ENCODE measurements at regions not wholly inside any gene's neighbourhood (a gene's known extent, or its start where the extent isn't known, plus 50 kb on each side); places are given as distances from the start of the nearest gene placed in this dataset.

DNA sequence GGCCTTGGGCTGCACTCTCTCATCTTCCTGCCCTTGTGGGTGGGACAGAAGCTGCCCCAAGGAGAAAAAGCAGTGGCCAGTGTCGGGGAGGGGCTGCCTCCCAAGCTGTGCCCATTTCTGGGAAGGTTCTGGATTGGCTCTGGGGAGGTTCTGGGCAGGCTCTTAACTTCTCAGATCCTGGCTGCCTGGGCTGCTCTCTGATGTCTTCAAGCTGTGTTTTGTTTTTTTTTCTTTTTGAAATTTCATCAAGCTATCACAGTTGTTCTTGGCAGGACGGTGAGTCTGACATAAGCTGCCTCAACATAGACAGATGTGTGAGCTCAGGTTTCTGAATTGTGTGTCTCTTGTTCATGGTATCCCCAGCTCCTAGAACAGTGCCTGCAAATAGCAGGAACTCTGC lies 1032.0 kb downstream of the BRD1 start:
- no peak for TF ChIP-seq CTCF (conservative IDR thresholded peaks at IDR 0.05)
- Mint-ChIP-seq H3K36me3 (ENCODE audit: low read depth) (no peaks in the 10 kb centered on the region), H3K27ac (ENCODE audit: unreplicated experiment) (no peak overlapping the region), H3K27me3 (ENCODE audit: low read depth) (no peaks in the 10 kb centered on the region), H3K4me1 (peaks cover 6% of the 10 kb centered on the region), H3K9me3 (peaks cover 3% of the 10 kb centered on the region), H3K4me3 (no peak overlapping the region)
- DNase-seq (ENCODE audit: low read depth, low spot score) = no peak

DNA sequence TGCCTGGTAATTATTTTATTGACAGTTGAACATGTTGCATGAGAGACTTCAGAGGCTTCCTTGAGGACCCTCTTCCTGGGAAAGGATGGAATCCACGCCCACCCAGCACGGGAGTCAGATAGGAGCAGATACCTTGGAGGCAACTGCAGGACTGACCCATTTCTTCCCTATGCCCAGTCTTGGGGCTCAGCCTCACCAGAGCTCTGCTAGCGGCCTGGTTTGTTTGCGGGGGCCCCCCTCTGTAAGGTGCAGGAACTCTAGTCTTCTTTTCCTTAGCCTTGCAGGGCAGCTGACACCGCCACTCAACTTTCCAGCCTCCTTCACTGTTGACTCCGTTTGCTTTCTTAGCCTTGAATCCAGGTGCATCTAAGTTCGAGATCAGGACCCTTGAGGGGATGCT lies 1032.8 kb downstream of the BRD1 start:
- no peak overlapping the region for H3K4me3 Mint-ChIP-seq
- H3K27me3 Mint-ChIP-seq (ENCODE audit: low read depth) = no peaks in the 10 kb centered on the region
- H3K4me1 Mint-ChIP-seq = peaks cover 6% of the 10 kb centered on the region
- no peak for DNase-seq (ENCODE audit: low read depth, low spot score)
- no peaks in the 10 kb centered on the region for H3K36me3 Mint-ChIP-seq (ENCODE audit: low read depth)
- no peak for TF ChIP-seq CTCF (conservative IDR thresholded peaks at IDR 0.05)
- H3K27ac Mint-ChIP-seq (ENCODE audit: unreplicated experiment) = no peak overlapping the region
- H3K9me3 Mint-ChIP-seq = peaks cover 3% of the 10 kb centered on the region

- H3K4me1 Mint-ChIP-seq = peaks cover 6% of the 10 kb centered on the region
- H3K27ac Mint-ChIP-seq (ENCODE audit: unreplicated experiment) = no peak overlapping the region
Observed at GRCh38 chr22:48793949-48794348, 1033.7 kb downstream of the BRD1 start.

DNA sequence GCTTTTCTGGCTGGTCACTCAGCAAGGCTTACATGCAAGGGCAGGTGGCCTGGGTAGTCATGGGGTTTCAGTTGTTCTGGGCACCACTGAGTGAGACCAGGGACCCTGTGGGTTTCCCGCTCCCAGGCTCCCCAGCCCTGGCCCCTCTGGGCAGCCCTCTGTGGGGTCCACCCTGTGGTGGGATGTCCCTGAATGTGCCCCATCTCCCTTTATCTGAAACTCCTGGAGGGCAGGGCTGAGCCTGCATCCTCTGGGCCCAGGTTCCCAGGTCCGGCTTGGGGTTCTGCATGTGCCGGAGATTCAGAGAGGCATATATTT lies 1041.0 kb downstream of the BRD1 start:
- Mint-ChIP-seq H3K27me3 (ENCODE audit: low read depth) (no peaks in the 10 kb centered on the region), H3K27ac (ENCODE audit: unreplicated experiment) (no peak overlapping the region), H3K4me1 (peaks cover 6% of the 10 kb centered on the region), H3K36me3 (ENCODE audit: low read depth) (no peaks in the 10 kb centered on the region), H3K4me3 (no peak overlapping the region), H3K9me3 (no peaks in the 10 kb centered on the region)
- no peak for TF ChIP-seq CTCF (conservative IDR thresholded peaks at IDR 0.05)
- no peak for DNase-seq (ENCODE audit: low read depth, low spot score)

More at GRCh38 chr22:48793949-48794348, 1033.7 kb downstream of the BRD1 start:
- H3K27me3 Mint-ChIP-seq (ENCODE audit: low read depth) = no peaks in the 10 kb centered on the region
- H3K9me3 Mint-ChIP-seq = peaks cover 3% of the 10 kb centered on the region
- no peak overlapping the region for H3K4me3 Mint-ChIP-seq
- H3K36me3 Mint-ChIP-seq (ENCODE audit: low read depth) = no peaks in the 10 kb centered on the region
- TF ChIP-seq CTCF (conservative IDR thresholded peaks at IDR 0.05) = no peak
- DNase-seq (ENCODE audit: low read depth, low spot score) = no peak

DNA sequence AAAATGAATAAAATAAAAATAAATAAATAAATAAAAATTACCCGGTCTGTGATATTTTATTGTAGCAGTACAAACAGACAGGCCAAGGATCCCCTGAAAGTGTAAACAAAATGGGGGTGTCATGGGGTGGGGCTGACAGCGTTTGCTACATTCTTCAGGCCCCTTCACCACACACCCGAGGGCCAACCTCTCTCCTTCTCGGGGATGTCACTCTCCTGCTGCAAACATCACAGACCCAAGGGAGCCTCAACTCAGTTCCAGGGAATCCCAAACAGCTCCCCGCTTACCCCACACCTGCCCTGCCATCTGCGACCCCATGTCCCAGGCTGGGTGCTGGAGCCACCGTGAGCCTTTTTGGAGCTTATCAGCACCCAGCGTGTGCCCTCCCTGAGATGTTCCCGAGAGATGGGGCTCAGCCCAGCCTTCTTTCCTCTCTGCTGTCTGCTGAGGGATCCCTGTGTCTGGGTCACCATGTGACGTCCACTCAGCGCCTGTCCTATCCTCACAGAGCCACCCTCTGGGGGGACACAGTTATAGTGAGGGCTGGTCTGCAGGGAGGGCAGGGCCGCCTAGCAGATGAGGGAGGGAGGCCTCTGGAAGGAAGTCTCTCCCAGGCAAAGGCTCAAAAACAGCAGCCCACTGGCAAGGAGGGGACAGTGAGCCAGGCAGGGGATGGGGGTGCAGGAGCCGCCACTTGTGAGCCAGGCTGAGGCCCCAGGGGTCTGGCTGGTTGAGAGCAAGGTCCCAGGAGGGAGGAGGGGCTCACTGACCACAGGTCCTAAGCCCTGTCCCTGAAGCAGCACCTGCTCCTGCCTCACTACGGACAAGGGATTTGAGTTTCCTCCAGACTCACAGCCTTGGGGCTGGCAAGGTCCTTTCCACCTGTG lies 1041.6 kb downstream of the BRD1 start:
- Mint-ChIP-seq H3K9me3 (no peaks in the 10 kb centered on the region), H3K4me1 (peaks cover 3% of the 10 kb centered on the region), H3K27me3 (ENCODE audit: low read depth) (no peaks in the 10 kb centered on the region), H3K4me3 (no peak overlapping the region), H3K36me3 (ENCODE audit: low read depth) (no peaks in the 10 kb centered on the region), H3K27ac (ENCODE audit: unreplicated experiment) (peak overlapping the region; percentile 81)
- DNase-seq (ENCODE audit: low read depth, low spot score) = no peak
- TF ChIP-seq CTCF (conservative IDR thresholded peaks at IDR 0.05) = no peak

Data from neural crest cell (in vitro differentiated cells).